K562 (cell line): ENCODE measurements at regions not wholly inside any gene's neighbourhood (a gene's known extent, or its start where the extent isn't known, plus 50 kb on each side); places are given as distances from the start of the nearest gene placed in this dataset.

Source experiments
- ATAC-seq: fragments of 200-7000 bp; cut with Tn5 transposase; 3 replicates; pipeline ENCODE4 v1.9.1; 2020; ENCODE audit warnings: moderate library complexity
- BruUV-seq: library from RNA; stranded (reverse); fragments of 400-500 nt; replicated peaks from 2 replicates; lab custom pipeline; 2021; lab: Mats Ljungman, UMichigan
- CTCF ChIA-PET: fragments of 300-600 bp; formaldehyde crosslinking; extraction: SDS; loops from one replicate; lab custom pipeline; 2021; ENCODE audit warnings: low intra/inter-chr PET ratio; lab: Yijun Ruan, JAX
- POLR2A ChIA-PET: fragments of 300-600, 350-650 bp; sonication (Branson Sonifier 250); formaldehyde crosslinking; extraction: SDS; loops from one replicate; lab custom pipeline; 2021; ENCODE audit warnings: antibody characterized with exemption, inconsistent platforms; lab: Yijun Ruan, JAX
- DNase-seq, 4 experiments: peaks; one replicate each; pipeline versions ENCODE4 v3.0.0 to v3.0.0-alpha.2; 2011 to 2018; ENCODE audit warnings: low spot score in 3 of 4, mixed read lengths in 3 of 4; ENCODE audit errors: extremely low read depth in 1 of 4
- FAIRE-seq: peaks from 2 replicates; lab custom pipeline; 2011; peaks lifted over from hg19 to GRCh38; lab: Jason Lieb, UNC
- H2AFZ ChIP-seq: 2 replicates; pipeline ENCODE4 v1.6.0; 2011; ENCODE audit warnings: low read depth, low read length, control low read depth, inconsistent platforms
- H3K27ac ChIP-seq: fragments of 200-600 bp; 3 replicates; pipeline ENCODE4 v1.8.0; 2011; ENCODE audit warnings: low read depth, mild to moderate bottlenecking, control low read depth, inconsistent platforms, low read length, moderate library complexity, mixed read lengths; ENCODE audit errors: extremely low read depth
- H3K27me3 ChIP-seq, 2 experiments: fragments of 300-600 bp in 1 of 2; 2 replicates in 1 of 2; 3 replicates in 1 of 2; pipeline versions ENCODE4 v1.6.0 to v1.8.0; 2011; ENCODE audit warnings: inconsistent platforms in 2 of 2, low read length in 2 of 2, mild to moderate bottlenecking in 1 of 2, mixed read lengths in 1 of 2, moderate library complexity in 1 of 2; ENCODE audit not compliant: control insufficient read depth in 2 of 2, insufficient read depth in 2 of 2
- H3K36me3 ChIP-seq: fragments of 300-600 bp; 3 replicates; pipeline ENCODE4 v1.8.0; 2011; ENCODE audit warnings: mild to moderate bottlenecking, low read length, inconsistent platforms; ENCODE audit not compliant: control insufficient read depth, insufficient read depth
- H3K4me1 ChIP-seq, 2 experiments: fragments of 200-600 bp in 1 of 2; replicated peaks in 1 of 2; 2 replicates in 1 of 2; 3 replicates in 1 of 2; pipeline versions ENCODE4 v1.5.1 to v1.8.0; 2011; ENCODE audit warnings: inconsistent platforms in 2 of 2, low read length in 2 of 2, mild to moderate bottlenecking in 1 of 2, mixed read lengths in 1 of 2, moderate library complexity in 1 of 2; ENCODE audit not compliant: control insufficient read depth in 2 of 2, insufficient read depth in 2 of 2
- H3K4me2 ChIP-seq: 2 replicates; pipeline ENCODE4 v1.6.1; 2011; ENCODE audit warnings: low read length, control low read depth, inconsistent platforms, mixed read lengths; ENCODE audit not compliant: insufficient read depth
- H3K4me3 ChIP-seq: fragments of 200-600 bp; sonication (generic), shearing (Covaris generic); 2 replicates; pipeline ENCODE4 v1.5.1; 2016; ENCODE audit warnings: control low read depth, inconsistent platforms
- H3K79me2 ChIP-seq: fragments of 200-600 bp; 3 replicates; pipeline ENCODE4 v1.8.0; 2011; ENCODE audit warnings: low read length, inconsistent platforms; ENCODE audit not compliant: control insufficient read depth, insufficient read depth
- H3K9ac ChIP-seq, 2 experiments: 2 replicates each; pipeline versions ENCODE4 v1.6.0 to v1.6.1; 2011; ENCODE audit warnings: low read depth in 2 of 2, low read length in 2 of 2, control low read depth in 1 of 2, inconsistent platforms in 1 of 2, mild to moderate bottlenecking in 1 of 2, mixed read lengths in 1 of 2; ENCODE audit not compliant: insufficient read depth in 1 of 2
- H3K9me1 ChIP-seq: one replicate; pipeline ENCODE4 v1.6.0; 2011; ENCODE audit warnings: inconsistent platforms, mild to moderate bottlenecking, low read length, moderate library complexity; ENCODE audit not compliant: control insufficient read depth, insufficient read depth
- H3K9me3 ChIP-seq: replicated peaks from 2 replicates; pipeline ENCODE4 v1.5.1; 2011; ENCODE audit warnings: low read depth, low read length, inconsistent platforms; ENCODE audit not compliant: control insufficient read depth, insufficient read depth
- H4K20me1 ChIP-seq: replicated peaks from 2 replicates; pipeline ENCODE4 v1.6.1; 2011; ENCODE audit warnings: low read length, inconsistent platforms, mixed read lengths; ENCODE audit not compliant: control insufficient read depth, insufficient read depth
- GATA2 ChIP-seq: sonication (generic); formaldehyde crosslinking; IDR thresholded peaks from 2 replicates; pipeline ENCODE4 v1.4.0; 2020; ENCODE audit warnings: mild to moderate bottlenecking, missing genetic modification reagents
- MYNN ChIP-seq, 2 experiments: sonication (generic); formaldehyde crosslinking in 1 of 2; IDR thresholded peaks; 2 replicates each; pipeline versions ENCODE4 v1.5.0 to v1.6.1; 2016 to 2020; ENCODE audit warnings: antibody characterized with exemption in 1 of 2, missing genetic modification reagents in 1 of 2
- ZNF184 ChIP-seq: sonication (generic); formaldehyde crosslinking; IDR thresholded peaks from 2 replicates; pipeline ENCODE4 v1.5.0; 2020; ENCODE audit warnings: missing genetic modification reagents
- WGBS: fragments of 100-300 bp; shearing (Covaris generic); methylation state at CpG from one replicate; pipeline ENCODE4 v1.1.6; 2016; ENCODE audit warnings: low coverage, mixed read lengths; ENCODE audit not compliant: insufficient coverage; ENCODE audit errors: missing lambda C conversion rate; 5-methylcytosine and 5-hydroxymethylcytosine counted together
- in situ Hi-C: fragments of 300-500 bp; cut with MboI; formaldehyde crosslinking; loops from 4 replicates; pipeline ENCODE4 v1.15.0; 2018; ENCODE audit warnings: inconsistent platforms, mixed read lengths
- intact Hi-C: fragments of 100-400 bp; cut with micrococcal nuclease; formaldehyde crosslinking; loops from 2 replicates; pipeline ENCODE4 v1.14.2; 2022
- TF ChIP-seq, protein P1 (sequence below): fragments of 250-450 bp; sonication (Bioruptor Pico); IDR thresholded peaks from 2 replicates; pipeline ENCODE4 v1.4.0; 2020; ENCODE audit warnings: mild to moderate bottlenecking, moderate library complexity
- TF ChIP-seq, protein P2 (sequence below), 3 experiments: fragments of 200-800 bp in 1 of 3; fragments of 250-450 bp in 1 of 3; fragments of 450-650 bp in 1 of 3; sonication (Bioruptor Pico) in 1 of 3; sonication (Bioruptor generic) in 1 of 3; formaldehyde crosslinking in 1 of 3; IDR thresholded peaks; 2 replicates each; pipeline versions ENCODE4 v1.6.1 to v1.8.0; 2016 to 2022; ENCODE audit warnings: mild to moderate bottlenecking in 2 of 3, missing genetic modification characterization in 2 of 3, missing compliant biosample characterization in 1 of 3, moderate library complexity in 1 of 3

DNA sequence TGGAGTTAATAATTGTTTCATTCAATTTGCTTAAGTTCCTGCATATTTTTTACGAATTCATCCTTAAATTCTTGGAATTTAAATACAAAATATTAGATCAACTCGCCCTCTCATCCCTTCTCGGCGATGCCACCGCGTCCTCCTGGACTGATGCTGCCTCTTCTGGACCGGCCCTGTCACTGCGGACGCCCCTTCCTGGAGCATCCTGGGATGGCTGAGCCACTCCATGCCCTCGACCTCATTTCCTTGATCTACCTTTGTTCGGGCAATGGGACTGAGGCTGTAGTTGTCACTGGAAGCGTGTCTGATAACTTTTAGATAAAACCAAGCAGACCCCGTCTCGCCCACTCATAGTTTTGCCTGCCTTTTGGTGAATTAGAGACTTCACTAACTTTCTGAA lies 283.7 kb downstream of the TEX29 start (continued):
- TF ChIP-seq, protein P1, sequence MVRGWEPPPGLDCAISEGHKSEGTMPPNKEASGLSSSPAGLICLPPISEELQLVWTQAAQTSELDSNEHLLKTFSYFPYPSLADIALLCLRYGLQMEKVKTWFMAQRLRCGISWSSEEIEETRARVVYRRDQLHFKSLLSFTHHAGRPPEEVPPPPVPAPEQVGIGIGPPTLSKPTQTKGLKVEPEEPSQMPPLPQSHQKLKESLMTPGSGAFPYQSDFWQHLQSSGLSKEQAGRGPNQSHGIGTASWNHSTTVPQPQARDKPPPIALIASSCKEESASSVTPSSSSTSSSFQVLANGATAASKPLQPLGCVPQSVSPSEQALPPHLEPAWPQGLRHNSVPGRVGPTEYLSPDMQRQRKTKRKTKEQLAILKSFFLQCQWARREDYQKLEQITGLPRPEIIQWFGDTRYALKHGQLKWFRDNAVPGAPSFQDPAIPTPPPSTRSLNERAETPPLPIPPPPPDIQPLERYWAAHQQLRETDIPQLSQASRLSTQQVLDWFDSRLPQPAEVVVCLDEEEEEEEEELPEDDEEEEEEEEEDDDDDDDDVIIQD, result no peak

DNA sequence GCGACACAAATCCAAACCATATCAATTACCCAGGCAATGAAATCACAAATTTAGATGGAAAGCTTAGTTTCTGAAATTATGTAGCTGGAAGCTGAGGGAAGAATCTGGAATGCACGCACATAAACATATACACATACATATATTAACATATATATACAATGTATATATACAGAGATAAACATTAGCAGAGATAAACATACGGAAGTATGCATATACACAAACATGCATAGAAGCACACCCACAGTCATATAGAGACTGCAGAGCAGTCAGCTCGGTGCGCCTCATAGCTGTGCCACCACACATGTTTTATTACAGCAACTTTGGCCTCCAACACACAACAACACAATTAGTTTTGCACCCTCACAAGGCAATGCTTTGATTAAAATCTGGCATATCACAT lies 288.1 kb downstream of the TEX29 start:
- 0% methylated on average over 5 of the region's 5 CpGs for WGBS
- Histone ChIP-seq H3K4me2 (no peak overlapping the region), H3K36me3 (no peaks in the 10 kb centered on the region), H3K9me3 (no peaks in the 10 kb centered on the region), H3K27ac (no peak overlapping the region), H3K4me3 (no peak overlapping the region), H3K4me1 (no peaks in the 10 kb centered on the region), H3K27me3 (peaks cover 0 to 7% of the 10 kb centered on the region in 2 experiments; a peak in 2 of 5 replicates), H4K20me1 (no peaks in the 10 kb centered on the region), H3K9ac (no peak overlapping the region), H2AFZ (no peak overlapping the region), H3K79me2 (no peaks in the 10 kb centered on the region), H3K9me1 (no peaks in the 10 kb centered on the region)
- TF ChIP-seq ZNF184 (CRISPR knock-in tag), result no peak
- TF ChIP-seq MYNN (IDR thresholded peaks at IDR 0.05), result no peak
- TF ChIP-seq MYNN (CRISPR knock-in tag; IDR thresholded peaks at IDR 0.05), result no peak
- TF ChIP-seq, protein P2, sequence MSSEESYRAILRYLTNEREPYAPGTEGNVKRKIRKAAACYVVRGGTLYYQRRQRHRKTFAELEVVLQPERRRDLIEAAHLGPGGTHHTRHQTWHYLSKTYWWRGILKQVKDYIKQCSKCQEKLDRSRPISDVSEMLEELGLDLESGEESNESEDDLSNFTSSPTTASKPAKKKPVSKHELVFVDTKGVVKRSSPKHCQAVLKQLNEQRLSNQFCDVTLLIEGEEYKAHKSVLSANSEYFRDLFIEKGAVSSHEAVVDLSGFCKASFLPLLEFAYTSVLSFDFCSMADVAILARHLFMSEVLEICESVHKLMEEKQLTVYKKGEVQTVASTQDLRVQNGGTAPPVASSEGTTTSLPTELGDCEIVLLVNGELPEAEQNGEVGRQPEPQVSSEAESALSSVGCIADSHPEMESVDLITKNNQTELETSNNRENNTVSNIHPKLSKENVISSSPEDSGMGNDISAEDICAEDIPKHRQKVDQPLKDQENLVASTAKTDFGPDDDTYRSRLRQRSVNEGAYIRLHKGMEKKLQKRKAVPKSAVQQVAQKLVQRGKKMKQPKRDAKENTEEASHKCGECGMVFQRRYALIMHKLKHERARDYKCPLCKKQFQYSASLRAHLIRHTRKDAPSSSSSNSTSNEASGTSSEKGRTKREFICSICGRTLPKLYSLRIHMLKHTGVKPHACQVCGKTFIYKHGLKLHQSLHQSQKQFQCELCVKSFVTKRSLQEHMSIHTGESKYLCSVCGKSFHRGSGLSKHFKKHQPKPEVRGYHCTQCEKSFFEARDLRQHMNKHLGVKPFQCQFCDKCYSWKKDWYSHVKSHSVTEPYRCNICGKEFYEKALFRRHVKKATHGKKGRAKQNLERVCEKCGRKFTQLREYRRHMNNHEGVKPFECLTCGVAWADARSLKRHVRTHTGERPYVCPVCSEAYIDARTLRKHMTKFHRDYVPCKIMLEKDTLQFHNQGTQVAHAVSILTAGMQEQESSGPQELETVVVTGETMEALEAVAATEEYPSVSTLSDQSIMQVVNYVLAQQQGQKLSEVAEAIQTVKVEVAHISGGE (CRISPR knock-in tag; IDR thresholded peaks at IDR 0.05), result no peak
- no peak for TF ChIP-seq GATA2 (CRISPR knock-in tag)
- intact Hi-C loops (no loop called here), in situ Hi-C loops (no loop called here)
- FAIRE-seq, result no peak
- no peak for DNase-seq
- ATAC-seq, result no peak
- CTCF ChIA-PET, result no interaction called here
- POLR2A ChIA-PET, result no interaction called here
- no TSS peak for BruUV-seq
